GM12872 (cell line): ENCODE measurements at regions not wholly inside any gene's neighbourhood (a gene's known extent, or its start where the extent isn't known, plus 50 kb on each side); places are given as distances from the start of the nearest gene placed in this dataset.

Experiments
- CTCF ChIP-seq: IDR thresholded peaks from 3 replicates; pipeline ENCODE4 v1.5.1; 2011; ENCODE audit warnings: low read depth, mild to moderate bottlenecking, low read length, moderate library complexity; ENCODE audit not compliant: insufficient read depth

DNA sequence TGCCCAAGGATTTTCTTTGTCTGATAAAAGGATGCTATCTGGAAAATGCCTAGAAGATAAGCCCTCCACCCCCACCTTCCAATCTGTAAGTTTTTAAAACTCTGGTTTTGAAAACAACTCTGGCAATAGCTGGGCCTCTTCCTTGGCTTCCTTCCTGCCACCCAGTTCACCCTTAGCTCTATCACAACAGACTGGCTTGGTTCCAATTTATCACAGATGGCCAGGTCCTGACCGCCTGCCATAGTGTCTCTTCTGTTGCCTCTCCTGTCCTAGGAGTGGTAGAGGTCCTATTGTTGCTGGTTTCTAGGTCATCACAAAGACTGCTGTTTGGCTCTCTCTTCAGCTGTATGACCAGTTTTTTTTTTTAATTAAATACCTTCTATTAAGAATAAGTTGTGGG, 1727.9 kb upstream of the SLC39A10 start:
- TF ChIP-seq CTCF, result no peak

GRCh38 chr2:193907561-193907960, 1712.8 kb upstream of the TMEFF2 start:
- TF ChIP-seq CTCF, result no peak

DNA sequence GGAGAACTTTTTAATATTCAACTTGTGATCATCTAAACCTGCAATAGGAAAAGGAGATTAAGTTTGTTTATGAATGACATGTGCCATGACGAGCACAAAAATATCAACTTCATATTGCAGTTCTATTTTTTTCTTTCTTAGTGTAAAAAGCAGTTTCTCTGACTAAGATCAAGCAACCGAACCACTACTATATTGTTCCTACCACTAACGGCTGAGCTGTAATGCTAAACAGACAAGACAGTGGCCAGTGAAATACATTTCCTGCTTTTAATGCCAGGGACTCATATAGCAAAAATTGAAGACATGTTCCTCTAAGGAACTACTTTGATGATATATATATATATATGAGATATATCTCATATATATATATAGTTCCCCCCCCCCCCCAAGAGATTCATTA, 1705.6 kb upstream of the TMEFF2 start:
- no peak for TF ChIP-seq CTCF

- TF ChIP-seq CTCF, result no peak
Measured at GRCh38 chr2:193895226-193895625, 1700.5 kb upstream of the TMEFF2 start.

DNA sequence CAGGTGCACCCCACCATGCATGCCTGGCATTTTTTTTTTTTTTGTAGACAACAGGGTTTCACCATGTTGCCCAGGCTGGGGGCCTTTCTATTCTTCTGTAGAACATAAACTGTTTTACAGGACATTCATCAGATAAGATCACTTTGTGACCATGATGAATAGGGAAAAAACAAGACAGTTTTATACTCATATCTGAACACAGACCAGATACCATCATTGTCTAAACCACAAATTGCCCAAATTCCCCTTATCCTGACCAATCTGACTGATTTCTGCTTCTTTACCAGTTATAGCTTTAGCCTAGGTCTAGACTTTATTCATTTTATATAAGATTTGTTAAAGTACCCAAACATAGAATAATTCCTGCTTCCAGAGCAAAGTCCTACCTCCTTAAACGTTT, 1699.3 kb upstream of the TMEFF2 start:
- TF ChIP-seq CTCF, result no peak

DNA sequence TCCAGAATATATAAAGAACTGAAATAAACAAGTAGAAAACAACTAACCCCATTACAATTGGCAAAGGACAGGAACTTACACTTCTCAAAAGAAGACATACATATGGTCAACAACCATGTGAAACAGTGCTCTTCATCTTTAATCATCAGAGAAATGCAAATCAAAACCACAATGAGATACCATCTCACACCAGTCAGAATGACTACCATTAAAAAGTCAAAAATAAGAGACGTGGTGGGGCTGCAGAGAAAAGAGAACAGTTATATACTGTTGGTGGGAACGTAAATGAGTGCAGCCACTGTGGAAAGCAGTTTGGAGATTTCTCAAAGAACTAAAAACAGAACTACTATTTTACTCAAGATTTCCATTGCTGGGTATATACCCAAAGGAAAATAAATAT, 1696.3 kb upstream of the TMEFF2 start:
- TF ChIP-seq CTCF, result no peak

GRCh38 chr2:193885419-193885818, 1690.7 kb upstream of the TMEFF2 start:
- TF ChIP-seq CTCF, result no peak

GRCh38 chr2:193883820-193884219, 1689.1 kb upstream of the TMEFF2 start:
- TF ChIP-seq CTCF, result no peak
